Panc1 (cell line): ENCODE measurements at regions not wholly inside any gene's neighbourhood (a gene's known extent, or its start where the extent isn't known, plus 50 kb on each side); places are given as distances from the start of the nearest gene placed in this dataset.

Source experiments
- CTCF ChIP-seq: fragments of 450-650 bp; IDR thresholded peaks from 2 replicates; pipeline ENCODE4 v1.5.1; 2017; ENCODE audit warnings: mild to moderate bottlenecking
- POLR2AphosphoS5 ChIP-seq: IDR thresholded peaks from 2 replicates; pipeline ENCODE4 v1.6.1; 2012; ENCODE audit warnings: mild to moderate bottlenecking, low read depth, low read length, moderate library complexity
- REST ChIP-seq, 2 experiments: IDR thresholded peaks; 2 replicates each; pipeline ENCODE4 v1.6.1; 2011 to 2012; ENCODE audit warnings: low read depth in 2 of 2, control low read depth in 1 of 2, low read length in 1 of 2, mild to moderate bottlenecking in 1 of 2, moderate library complexity in 1 of 2; ENCODE audit not compliant: insufficient read depth in 1 of 2

- no peak for TF ChIP-seq CTCF
- no peak for TF ChIP-seq REST (IDR thresholded peaks at IDR 0.05; ENCODE audit: insufficient read depth in 1 of 2, low read depth in 2 of 2, low read length in 1 of 2)
- TF ChIP-seq POLR2AphosphoS5, result no peak
Measured at GRCh38 chr14:94717808-94718207, 52.1 kb downstream of the GSC start.
